ENCODE measurements at regions not wholly inside any gene's neighbourhood (a gene's known extent, or its start where the extent isn't known, plus 50 kb on each side); places are given as distances from the start of the nearest gene placed in this dataset.
"Not testable (repeated sequence)": the region's sequence is repeated elsewhere in the genome, so short reads cannot be mapped to it uniquely, and the experiment has no call there.

GRCh38 chr12:67546746-67547145 is 101.8 kb upstream of the DYRK2 start:
- ATAC-seq, result no peak

GRCh38 chr12:67555075-67555717 is 93.3 kb upstream of the DYRK2 start:
- POLR2A ChIA-PET, result interaction anchor here (0.7 to 3.5 kb wide), 14 partner anchors 15 to 860 kb away, joined by 3 to 23 read pairs (median 6); partner anchors contain the start of genes CAND1 and DYRK2
- H3K4me3 Mint-ChIP-seq, result peak overlapping the region in 6 of 10 donors; percentile 11 to 68 (median 54)
- ATAC-seq, result peak; percentile 65 to 80

More at GRCh38 chr12:67546746-67547145, 101.8 kb upstream of the DYRK2 start:
- POLR2A ChIA-PET, result interaction anchor here (0.6 kb wide), 1 partner anchor 31 kb away, joined by 3 read pairs; no protein-coding TSS in a partner anchor
- Mint-ChIP-seq H3K4me1 (peaks cover 17 to 38% (median 27%) of the 10 kb centered on the region in 4 donors), H3K36me3 (peaks cover 0 to 9% (median 0%) of the 10 kb centered on the region in 3 donors), H3K27me3 (no peaks in the 10 kb centered on the region), H3K27ac (peak overlapping the region in 2 of 10 donors; percentile 4 to 48), H3K9me3 (peaks cover 0 to 15% (median 5%) of the 10 kb centered on the region in 9 donors), H3K4me3 (no peak overlapping the region)
- DNase-seq, result no peak

DNA sequence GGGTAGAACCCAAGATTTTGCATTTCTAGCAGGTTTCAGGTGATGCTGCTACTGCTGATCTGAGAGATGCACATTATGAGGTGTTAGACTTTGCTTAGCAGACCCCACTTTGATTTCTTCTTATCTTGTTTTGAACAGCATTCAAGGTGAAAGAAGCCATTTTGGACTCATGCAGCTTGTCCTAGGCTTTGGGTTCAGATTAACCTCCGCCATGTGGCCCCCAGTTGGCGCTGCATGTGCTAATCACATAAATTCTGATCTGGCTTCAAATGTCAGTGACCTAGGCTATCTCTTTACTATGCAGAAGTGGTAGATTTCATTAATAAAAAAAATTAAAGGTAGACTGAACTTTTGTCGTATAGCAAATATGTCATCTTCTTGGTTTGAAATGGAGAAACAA is 89.8 kb upstream of the DYRK2 start:
- no peak overlapping the region for H3K4me3 Mint-ChIP-seq
- ATAC-seq (no peak), DNase-seq (no peak)
- peaks cover 0 to 18% (median 15%) of the 10 kb centered on the region in 3 donors for H3K36me3 Mint-ChIP-seq
- H3K27ac Mint-ChIP-seq, result no peak overlapping the region
- H3K9me3 Mint-ChIP-seq, result peaks cover 0 to 17% (median 9%) of the 10 kb centered on the region in 9 donors
- POLR2A ChIA-PET, result interaction anchor here (1.7 kb wide), 1 partner anchor 72 kb away, joined by 8 read pairs; no protein-coding TSS in a partner anchor
- H3K4me1 Mint-ChIP-seq, result peaks cover 0 to 18% (median 8%) of the 10 kb centered on the region in 4 donors
- H3K27me3 Mint-ChIP-seq, result no peaks in the 10 kb centered on the region

More at GRCh38 chr12:67555075-67555717, 93.3 kb upstream of the DYRK2 start:
- Mint-ChIP-seq H3K36me3 (peaks cover 0 to 15% (median 6%) of the 10 kb centered on the region in 3 donors), H3K4me1 (peaks cover 4 to 16% (median 10%) of the 10 kb centered on the region in 4 donors), H3K27ac (peak overlapping the region in 5 of 10 donors; percentile 76 to 90 (median 86)), H3K9me3 (peaks cover 0 to 23% (median 5%) of the 10 kb centered on the region in 9 donors)
- DNase-seq, result peak in 7 of 10 donors; percentile 9 to 65 (median 34)
- not testable (repeated sequence) for H3K27me3 Mint-ChIP-seq

DNA sequence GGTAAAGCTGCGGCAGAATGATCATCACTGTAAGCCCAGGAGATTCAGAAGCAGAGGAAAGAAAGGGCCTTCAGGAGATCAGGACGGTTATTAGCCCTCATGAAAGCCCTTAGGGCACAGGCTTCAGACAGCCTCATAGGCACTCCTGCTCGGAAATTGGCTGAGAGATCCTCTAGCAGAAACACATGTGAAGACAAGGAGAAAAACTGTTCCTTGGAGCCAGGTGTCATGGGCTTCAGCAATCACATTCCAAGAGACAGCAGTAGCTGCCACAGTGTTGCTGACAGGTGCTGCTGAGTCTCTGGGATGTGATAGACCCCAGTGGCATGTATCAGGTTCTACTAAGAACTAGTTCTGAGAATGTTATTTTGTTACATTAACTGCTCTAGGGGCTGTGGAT is 88.8 kb upstream of the DYRK2 start:
- ATAC-seq (no peak), DNase-seq (no peak)
- H3K4me3 Mint-ChIP-seq, result no peak overlapping the region
- peaks cover 0 to 18% (median 16%) of the 10 kb centered on the region in 3 donors for H3K36me3 Mint-ChIP-seq
- no peak overlapping the region for H3K27ac Mint-ChIP-seq
- POLR2A ChIA-PET, result no interaction called here
- H3K9me3 Mint-ChIP-seq, result peaks cover 0 to 17% (median 9%) of the 10 kb centered on the region in 9 donors
- peaks cover 0 to 17% (median 8%) of the 10 kb centered on the region in 4 donors for H3K4me1 Mint-ChIP-seq
- no peaks in the 10 kb centered on the region for H3K27me3 Mint-ChIP-seq

GRCh38 chr12:67562513-67563287 is 85.8 kb upstream of the DYRK2 start:
- H3K36me3 Mint-ChIP-seq, result peaks cover 0 to 24% (median 16%) of the 10 kb centered on the region in 3 donors
- peak overlapping the region in 1 of 10 donors; percentile 35 for H3K27ac Mint-ChIP-seq
- no peak for ATAC-seq
- DNase-seq, result no peak
- H3K4me3 Mint-ChIP-seq, result no peak overlapping the region
- POLR2A ChIA-PET, result interaction anchor here (1.4 kb wide), 1 partner anchor 68 kb away, joined by 3 read pairs; no protein-coding TSS in a partner anchor
- H3K27me3 Mint-ChIP-seq, result no peaks in the 10 kb centered on the region
- H3K9me3 Mint-ChIP-seq, result peaks cover 0 to 24% (median 9%) of the 10 kb centered on the region in 9 donors
- peaks cover 0 to 7% (median 5%) of the 10 kb centered on the region in 4 donors for H3K4me1 Mint-ChIP-seq

DNA sequence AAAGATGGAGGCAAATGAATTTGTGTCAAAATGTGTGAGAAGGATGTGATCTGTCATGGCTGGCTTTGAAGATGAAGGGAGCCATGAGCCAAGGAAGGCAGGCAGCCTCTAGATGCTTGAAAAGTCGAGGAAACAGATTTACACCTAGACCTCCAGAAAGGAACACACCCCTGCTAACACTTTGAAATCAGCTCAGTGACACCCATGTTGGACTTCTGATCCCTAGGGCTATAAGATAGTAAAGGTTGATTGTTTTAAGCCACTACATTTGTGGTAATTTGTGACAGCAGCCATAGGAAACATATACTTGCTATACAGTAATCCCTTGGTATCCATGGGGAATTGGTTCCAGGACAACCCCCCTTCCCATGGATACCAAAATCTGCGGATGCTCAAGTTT is 80.5 kb upstream of the DYRK2 start:
- ATAC-seq (no peak), DNase-seq (no peak)
- H3K27me3 Mint-ChIP-seq, result no peaks in the 10 kb centered on the region
- H3K4me1 Mint-ChIP-seq, result peaks cover 3 to 12% (median 7%) of the 10 kb centered on the region in 4 donors
- H3K9me3 Mint-ChIP-seq, result peaks cover 0 to 11% (median 5%) of the 10 kb centered on the region in 9 donors
- POLR2A ChIA-PET, result no interaction called here
- peaks cover 0 to 10% (median 5%) of the 10 kb centered on the region in 3 donors for H3K36me3 Mint-ChIP-seq
- H3K4me3 Mint-ChIP-seq, result no peak overlapping the region
- no peak overlapping the region for H3K27ac Mint-ChIP-seq

- Mint-ChIP-seq H3K27me3 (no peaks in the 10 kb centered on the region), H3K9me3 (peaks cover 0 to 6% (median 0%) of the 10 kb centered on the region in 9 donors), H3K4me1 (peaks cover 7 to 21% (median 17%) of the 10 kb centered on the region in 4 donors), H3K36me3 (no peaks in the 10 kb centered on the region), H3K27ac (no peak overlapping the region), H3K4me3 (no peak overlapping the region)
- DNase-seq (no peak), ATAC-seq (no peak)
- POLR2A ChIA-PET, result no interaction called here
Observed at GRCh38 chr12:67572492-67572891, 76.1 kb upstream of the DYRK2 start.

DNA sequence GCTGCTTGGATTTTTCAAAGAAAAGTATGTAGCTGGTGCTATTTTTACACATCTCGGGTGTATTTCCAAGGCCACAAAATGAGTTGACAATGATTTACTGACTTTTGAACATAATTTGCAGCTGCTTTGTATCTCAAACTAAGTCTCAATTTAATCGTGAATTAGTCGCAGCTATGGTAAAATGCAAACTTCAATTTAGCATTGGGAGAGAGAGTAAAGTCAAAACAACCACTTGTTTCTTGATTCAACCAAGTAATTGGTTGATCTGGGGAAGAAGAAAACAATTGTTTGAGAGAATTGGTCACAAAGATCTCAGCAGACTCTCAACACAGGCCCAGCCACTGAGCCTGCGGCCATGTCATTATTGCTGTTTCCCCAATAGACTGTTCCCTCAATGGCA is 75.0 kb upstream of the DYRK2 start:
- POLR2A ChIA-PET, result no interaction called here
- no peak overlapping the region for H3K4me3 Mint-ChIP-seq
- no peak overlapping the region for H3K27ac Mint-ChIP-seq
- H3K9me3 Mint-ChIP-seq, result peaks cover 0 to 9% (median 0%) of the 10 kb centered on the region in 9 donors
- ATAC-seq (no peak), DNase-seq (no peak)
- H3K36me3 Mint-ChIP-seq, result no peaks in the 10 kb centered on the region
- peaks cover 18 to 29% (median 25%) of the 10 kb centered on the region in 4 donors for H3K4me1 Mint-ChIP-seq
- H3K27me3 Mint-ChIP-seq, result no peaks in the 10 kb centered on the region

DNA sequence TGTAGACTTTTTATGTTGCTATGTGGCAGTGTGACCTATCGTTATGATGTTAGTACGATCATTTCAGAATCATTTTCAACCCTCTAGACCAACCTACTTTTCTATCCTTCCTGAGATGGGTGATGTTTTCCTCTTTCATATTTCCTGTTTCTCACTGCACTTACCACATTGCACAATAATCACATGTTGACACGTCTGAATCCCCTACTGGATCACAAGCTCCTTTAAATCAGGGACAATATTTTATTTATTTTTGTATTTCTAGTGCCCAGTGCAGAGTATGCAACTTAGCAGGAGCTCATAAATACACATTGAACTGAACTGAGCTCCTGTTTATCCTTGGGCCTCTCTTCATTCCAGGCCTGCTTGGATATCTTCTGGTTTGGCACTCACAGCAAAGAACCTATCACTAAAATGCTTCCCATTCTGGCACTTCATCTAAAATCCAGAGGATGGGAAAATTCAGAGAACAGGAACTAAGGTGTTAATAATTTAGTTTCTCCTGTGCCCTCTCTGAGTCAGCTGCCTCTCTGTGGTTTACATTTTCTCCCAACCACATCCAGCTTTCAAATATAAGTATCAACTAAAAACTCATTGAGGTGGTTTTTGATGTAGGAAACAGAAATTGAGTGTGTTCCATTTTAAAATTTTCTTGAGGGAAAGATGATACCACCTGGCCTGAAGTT is 69.4 kb upstream of the DYRK2 start:
- DNase-seq (peak in 6 of 10 donors; percentile 27 to 78 (median 64)), ATAC-seq (peak; percentile 92 to 93)
- POLR2A ChIA-PET, result interaction anchor here (0.7 to 5.8 kb wide), 17 partner anchors 9 to 359 kb away, joined by 3 to 50 read pairs (median 4); partner anchors contain the start of gene DYRK2
- Mint-ChIP-seq H3K4me1 (peaks cover 33 to 63% (median 52%) of the 10 kb centered on the region in 4 donors), H3K27ac (peak overlapping the region in 8 of 10 donors; percentile 13 to 76 (median 54)), H3K4me3 (peak overlapping the region; percentile 54 to 85 (median 75)), H3K27me3 (no peaks in the 10 kb centered on the region), H3K36me3 (no peaks in the 10 kb centered on the region), H3K9me3 (peaks cover 0 to 12% (median 0%) of the 10 kb centered on the region in 9 donors)

DNA sequence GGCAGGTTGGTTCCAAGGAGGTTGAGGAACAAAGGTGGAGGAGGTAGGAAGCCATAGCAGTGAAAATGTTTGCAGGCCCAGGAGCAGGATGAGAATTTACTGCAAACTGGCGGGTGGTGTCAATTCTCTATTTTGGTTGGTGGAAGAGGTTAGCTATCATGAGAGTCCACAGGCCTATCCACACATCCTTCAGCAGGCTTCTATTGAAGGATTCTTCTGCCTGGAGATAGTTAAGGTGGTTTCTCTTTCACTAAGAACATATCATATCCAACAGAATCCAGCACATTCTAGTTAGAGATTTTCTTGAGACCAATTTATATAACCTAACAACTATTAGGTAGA is 68.9 kb upstream of the DYRK2 start:
- Mint-ChIP-seq H3K36me3 (no peaks in the 10 kb centered on the region), H3K27ac (peak overlapping the region in 7 of 10 donors; percentile 13 to 76 (median 41)), H3K27me3 (no peaks in the 10 kb centered on the region), H3K4me3 (peak overlapping the region; percentile 54 to 85 (median 75)), H3K4me1 (peaks cover 33 to 65% (median 53%) of the 10 kb centered on the region in 4 donors), H3K9me3 (peaks cover 0 to 12% (median 0%) of the 10 kb centered on the region in 9 donors)
- DNase-seq (no peak), ATAC-seq (peak in 1 of 2 donors; percentile 44)
- POLR2A ChIA-PET, result interaction anchor here (0.7 to 5.8 kb wide), 16 partner anchors 9 to 359 kb away, joined by 3 to 50 read pairs (median 4); partner anchors contain the start of gene DYRK2

DNA sequence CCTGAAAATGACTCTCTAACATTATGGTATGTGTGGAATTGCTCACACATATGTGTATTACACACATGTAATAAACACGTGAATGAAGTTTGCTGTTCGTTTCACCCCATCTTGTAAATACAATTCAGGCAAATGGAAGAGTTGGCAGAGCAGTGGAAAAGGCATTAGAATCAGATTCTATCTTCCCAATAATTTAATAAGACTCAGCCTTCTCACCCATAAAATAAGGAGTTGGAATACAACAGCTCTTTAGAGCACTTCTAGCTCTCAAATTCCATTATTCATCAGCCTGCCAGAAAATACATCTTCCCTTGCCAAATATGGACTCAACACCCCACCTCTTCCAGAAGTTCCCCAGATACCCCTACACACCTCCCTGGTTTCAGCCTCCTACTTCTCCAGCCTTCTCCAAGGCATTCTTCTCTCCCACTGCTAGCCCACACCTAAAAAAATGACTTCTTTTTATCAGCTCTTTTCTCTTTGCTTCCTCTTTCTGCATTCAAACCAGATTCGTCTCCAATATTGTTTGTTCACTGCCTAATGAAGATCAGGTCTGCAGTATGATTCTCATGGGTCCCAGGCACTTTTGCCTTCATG is 66.2 kb upstream of the DYRK2 start:
- peaks cover 0 to 7% (median 0%) of the 10 kb centered on the region in 9 donors for H3K9me3 Mint-ChIP-seq
- no peak for DNase-seq
- peaks cover 34 to 73% (median 55%) of the 10 kb centered on the region in 4 donors for H3K4me1 Mint-ChIP-seq
- POLR2A ChIA-PET, result interaction anchor here (1.5 to 5.8 kb wide), 3 partner anchors 8 to 50 kb away, joined by 3 to 47 read pairs (median 23); no protein-coding TSS in a partner anchor
- H3K27me3 Mint-ChIP-seq, result no peaks in the 10 kb centered on the region
- no peak overlapping the region for H3K27ac Mint-ChIP-seq
- no peaks in the 10 kb centered on the region for H3K36me3 Mint-ChIP-seq
- no peak overlapping the region for H3K4me3 Mint-ChIP-seq
- ATAC-seq, result no peak

Data from naive thymus-derived CD8-positive, alpha-beta T cell (primary cell).